ENCODE measurements at regions not wholly inside any gene's neighbourhood (a gene's known extent, or its start where the extent isn't known, plus 50 kb on each side); places are given as distances from the start of the nearest gene placed in this dataset.

GRCh38 chr18:6478121-6478520 lies 63.4 kb upstream of the L3MBTL4 start:
- TF ChIP-seq CTCF (IDR thresholded peaks at IDR 0.05): no peak
- TF ChIP-seq EZH2 (IDR thresholded peaks at IDR 0.05; ENCODE audit: borderline replicate concordance, insufficient read depth, low read depth, low read length, poor library complexity, severe bottlenecking): no peak
